SJSA1 (cell line): ENCODE measurements at regions not wholly inside any gene's neighbourhood (a gene's known extent, or its start where the extent isn't known, plus 50 kb on each side); places are given as distances from the start of the nearest gene placed in this dataset.

Source experiments
- DNase-seq, 2 experiments: peaks; one replicate each; pipeline ENCODE4 v3.0.0-alpha.2; 2015 to 2020; ENCODE audit warnings: low spot score in 2 of 2, low read depth in 1 of 2
- H3K27ac ChIP-seq: fragments of 250-450 bp; sonication (Bioruptor Pico); 2 replicates; pipeline ENCODE4 v1.5.1; 2020; ENCODE audit warnings: mild to moderate bottlenecking, moderate library complexity
- H3K27me3 ChIP-seq: fragments of 250-450 bp; sonication (Bioruptor Pico); replicated peaks from 2 replicates; pipeline ENCODE4 v1.5.1; 2020; ENCODE audit warnings: mild to moderate bottlenecking, moderate library complexity
- H3K36me3 ChIP-seq: fragments of 250-450 bp; sonication (Bioruptor Pico); 2 replicates; pipeline ENCODE4 v1.5.1; 2020; ENCODE audit warnings: mild to moderate bottlenecking
- H3K4me1 ChIP-seq: fragments of 250-450 bp; sonication (Bioruptor Pico); replicated peaks from 2 replicates; pipeline ENCODE4 v1.6.1; 2021; ENCODE audit warnings: mild to moderate bottlenecking
- H3K4me3 ChIP-seq: fragments of 250-450 bp; sonication (Bioruptor Pico); 2 replicates; pipeline ENCODE4 v1.5.1; 2020; ENCODE audit warnings: mild to moderate bottlenecking
- H3K9me3 ChIP-seq: fragments of 250-450 bp; sonication (Bioruptor Pico); replicated peaks from 2 replicates; pipeline ENCODE4 v1.5.1; 2020; ENCODE audit warnings: mild to moderate bottlenecking

GRCh38 chr11:106399076-106399511, 321.6 kb downstream of the AASDHPPT start:
- no peak overlapping the region for H3K4me3 ChIP-seq

GRCh38 chr11:106399624-106400023, 322.2 kb downstream of the AASDHPPT start:
- Histone ChIP-seq H3K9me3 (no peaks in the 10 kb centered on the region), H3K4me3 (no peak overlapping the region), H3K36me3 (no peaks in the 10 kb centered on the region), H3K27me3 (no peaks in the 10 kb centered on the region), H3K27ac (peak overlapping the region; percentile 88), H3K4me1 (peaks cover 22% of the 10 kb centered on the region)
- DNase-seq, result no peak

More at GRCh38 chr11:106399076-106399511, 321.6 kb downstream of the AASDHPPT start:
- DNase-seq, result peak; percentile 71 to 75
- Histone ChIP-seq H3K36me3 (no peaks in the 10 kb centered on the region), H3K4me1 (peaks cover 22% of the 10 kb centered on the region), H3K27ac (peak overlapping the region; percentile 88), H3K27me3 (no peaks in the 10 kb centered on the region), H3K9me3 (no peaks in the 10 kb centered on the region)

- H3K27me3 ChIP-seq, result no peaks in the 10 kb centered on the region
- no peak for DNase-seq
- H3K27ac ChIP-seq, result no peak overlapping the region
- no peaks in the 10 kb centered on the region for H3K36me3 ChIP-seq
- peaks cover 22% of the 10 kb centered on the region for H3K4me1 ChIP-seq
- H3K9me3 ChIP-seq, result no peaks in the 10 kb centered on the region
- H3K4me3 ChIP-seq, result no peak overlapping the region
Measured at GRCh38 chr11:106400949-106401570, 323.6 kb downstream of the AASDHPPT start.

GRCh38 chr11:106403751-106404150, 326.3 kb downstream of the AASDHPPT start:
- H3K9me3 ChIP-seq, result no peaks in the 10 kb centered on the region
- no peak for DNase-seq
- H3K27ac ChIP-seq, result no peak overlapping the region
- H3K4me3 ChIP-seq, result no peak overlapping the region
- H3K36me3 ChIP-seq, result no peaks in the 10 kb centered on the region
- H3K27me3 ChIP-seq, result no peaks in the 10 kb centered on the region
- peaks cover 11% of the 10 kb centered on the region for H3K4me1 ChIP-seq

GRCh38 chr11:106409222-106409621, 331.8 kb downstream of the AASDHPPT start:
- no peaks in the 10 kb centered on the region for H3K4me1 ChIP-seq
- H3K27me3 ChIP-seq, result no peaks in the 10 kb centered on the region
- no peak overlapping the region for H3K4me3 ChIP-seq
- H3K36me3 ChIP-seq, result no peaks in the 10 kb centered on the region
- no peaks in the 10 kb centered on the region for H3K9me3 ChIP-seq
- no peak overlapping the region for H3K27ac ChIP-seq
- no peak for DNase-seq

- Histone ChIP-seq H3K36me3 (no peaks in the 10 kb centered on the region), H3K4me3 (no peak overlapping the region), H3K4me1 (no peaks in the 10 kb centered on the region), H3K27me3 (no peaks in the 10 kb centered on the region), H3K27ac (no peak overlapping the region), H3K9me3 (no peaks in the 10 kb centered on the region)
- no peak for DNase-seq
Measured at GRCh38 chr11:106409671-106410070, 332.2 kb downstream of the AASDHPPT start.

GRCh38 chr11:106410902-106411301, 333.4 kb downstream of the AASDHPPT start:
- no peak for DNase-seq
- H3K36me3 ChIP-seq, result no peaks in the 10 kb centered on the region
- H3K27me3 ChIP-seq, result no peaks in the 10 kb centered on the region
- no peaks in the 10 kb centered on the region for H3K9me3 ChIP-seq
- H3K27ac ChIP-seq, result no peak overlapping the region
- no peaks in the 10 kb centered on the region for H3K4me1 ChIP-seq
- H3K4me3 ChIP-seq, result no peak overlapping the region

- Histone ChIP-seq H3K27me3 (no peaks in the 10 kb centered on the region), H3K4me3 (no peak overlapping the region), H3K4me1 (no peaks in the 10 kb centered on the region), H3K9me3 (no peaks in the 10 kb centered on the region), H3K36me3 (no peaks in the 10 kb centered on the region), H3K27ac (no peak overlapping the region)
- no peak for DNase-seq
Measured at GRCh38 chr11:106413222-106413621, 335.8 kb downstream of the AASDHPPT start.

GRCh38 chr11:106415510-106415909, 338.0 kb downstream of the AASDHPPT start:
- H3K27ac ChIP-seq, result no peak overlapping the region
- no peak for DNase-seq
- no peaks in the 10 kb centered on the region for H3K27me3 ChIP-seq
- no peaks in the 10 kb centered on the region for H3K4me1 ChIP-seq
- H3K36me3 ChIP-seq, result no peaks in the 10 kb centered on the region
- no peaks in the 10 kb centered on the region for H3K9me3 ChIP-seq
- H3K4me3 ChIP-seq, result no peak overlapping the region

GRCh38 chr11:106418791-106419190, 341.3 kb downstream of the AASDHPPT start:
- Histone ChIP-seq H3K36me3 (no peaks in the 10 kb centered on the region), H3K4me3 (no peak overlapping the region), H3K27ac (no peak overlapping the region), H3K4me1 (no peaks in the 10 kb centered on the region), H3K9me3 (no peaks in the 10 kb centered on the region), H3K27me3 (no peaks in the 10 kb centered on the region)
- no peak for DNase-seq

GRCh38 chr11:106420048-106420665, 342.7 kb downstream of the AASDHPPT start:
- no peak for DNase-seq
- H3K36me3 ChIP-seq, result no peaks in the 10 kb centered on the region

GRCh38 chr11:106420686-106421085, 343.2 kb downstream of the AASDHPPT start:
- H3K27ac ChIP-seq, result no peak overlapping the region
- no peak overlapping the region for H3K4me3 ChIP-seq
- H3K27me3 ChIP-seq, result no peaks in the 10 kb centered on the region
- H3K36me3 ChIP-seq, result no peaks in the 10 kb centered on the region
- H3K4me1 ChIP-seq, result no peaks in the 10 kb centered on the region
- no peak for DNase-seq
- H3K9me3 ChIP-seq, result no peaks in the 10 kb centered on the region

More at GRCh38 chr11:106420048-106420665, 342.7 kb downstream of the AASDHPPT start:
- H3K4me1 ChIP-seq, result no peaks in the 10 kb centered on the region
- H3K27me3 ChIP-seq, result no peaks in the 10 kb centered on the region
- no peaks in the 10 kb centered on the region for H3K9me3 ChIP-seq
- no peak overlapping the region for H3K27ac ChIP-seq
- H3K4me3 ChIP-seq, result no peak overlapping the region

- H3K27me3 ChIP-seq, result no peaks in the 10 kb centered on the region
- DNase-seq, result no peak
- H3K4me1 ChIP-seq, result no peaks in the 10 kb centered on the region
- no peaks in the 10 kb centered on the region for H3K36me3 ChIP-seq
- H3K27ac ChIP-seq, result no peak overlapping the region
- no peak overlapping the region for H3K4me3 ChIP-seq
- H3K9me3 ChIP-seq, result no peaks in the 10 kb centered on the region
Measured at GRCh38 chr11:106421676-106422292, 344.3 kb downstream of the AASDHPPT start.

GRCh38 chr11:106422583-106422982, 345.1 kb downstream of the AASDHPPT start:
- Histone ChIP-seq H3K27ac (no peak overlapping the region), H3K27me3 (no peaks in the 10 kb centered on the region), H3K9me3 (no peaks in the 10 kb centered on the region), H3K36me3 (no peaks in the 10 kb centered on the region), H3K4me3 (no peak overlapping the region), H3K4me1 (no peaks in the 10 kb centered on the region)
- DNase-seq, result no peak
